ENCODE measurements at regions not wholly inside any gene's neighbourhood (a gene's known extent, or its start where the extent isn't known, plus 50 kb on each side); places are given as distances from the start of the nearest gene placed in this dataset.

DNA sequence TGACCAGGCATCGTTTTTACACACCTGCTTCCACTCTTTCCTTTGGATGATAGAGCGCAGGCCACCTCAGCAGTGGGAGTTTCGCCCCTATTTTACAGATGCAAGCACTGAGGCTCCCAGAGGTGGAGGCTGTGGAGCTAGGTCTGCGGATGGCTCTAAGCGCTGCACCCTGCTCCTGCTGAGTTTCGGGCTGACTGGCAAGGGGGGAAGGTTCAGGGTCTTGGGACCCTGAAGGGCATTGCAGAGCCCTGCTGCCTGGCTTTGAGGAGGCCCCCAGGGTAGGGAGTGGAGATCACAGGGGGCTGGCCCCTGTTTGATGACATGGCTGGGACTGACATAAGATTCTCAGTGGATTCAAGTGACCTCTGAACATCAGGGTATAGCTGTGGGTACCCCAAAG is 62.8 kb upstream of the NKX1-1 start:
- TF ChIP-seq, protein P1, sequence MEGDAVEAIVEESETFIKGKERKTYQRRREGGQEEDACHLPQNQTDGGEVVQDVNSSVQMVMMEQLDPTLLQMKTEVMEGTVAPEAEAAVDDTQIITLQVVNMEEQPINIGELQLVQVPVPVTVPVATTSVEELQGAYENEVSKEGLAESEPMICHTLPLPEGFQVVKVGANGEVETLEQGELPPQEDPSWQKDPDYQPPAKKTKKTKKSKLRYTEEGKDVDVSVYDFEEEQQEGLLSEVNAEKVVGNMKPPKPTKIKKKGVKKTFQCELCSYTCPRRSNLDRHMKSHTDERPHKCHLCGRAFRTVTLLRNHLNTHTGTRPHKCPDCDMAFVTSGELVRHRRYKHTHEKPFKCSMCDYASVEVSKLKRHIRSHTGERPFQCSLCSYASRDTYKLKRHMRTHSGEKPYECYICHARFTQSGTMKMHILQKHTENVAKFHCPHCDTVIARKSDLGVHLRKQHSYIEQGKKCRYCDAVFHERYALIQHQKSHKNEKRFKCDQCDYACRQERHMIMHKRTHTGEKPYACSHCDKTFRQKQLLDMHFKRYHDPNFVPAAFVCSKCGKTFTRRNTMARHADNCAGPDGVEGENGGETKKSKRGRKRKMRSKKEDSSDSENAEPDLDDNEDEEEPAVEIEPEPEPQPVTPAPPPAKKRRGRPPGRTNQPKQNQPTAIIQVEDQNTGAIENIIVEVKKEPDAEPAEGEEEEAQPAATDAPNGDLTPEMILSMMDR (conservative IDR thresholded peaks at IDR 0.05; ENCODE audit: low read depth, low read length) = no peak
- TF ChIP-seq EZH2phosphoT487 (IDR thresholded peaks at IDR 0.05; ENCODE audit: borderline replicate concordance, low read length) = no peak

All from PC-3 (cell line).